H1 (cell line): ENCODE measurements at regions not wholly inside any gene's neighbourhood (a gene's known extent, or its start where the extent isn't known, plus 50 kb on each side); places are given as distances from the start of the nearest gene placed in this dataset.

Experiments
- CTCF ChIA-PET: fragments of 300-600 bp; sonication (Branson Sonifier 250); formaldehyde crosslinking; loops from one replicate; lab custom pipeline; 2021; ENCODE audit not compliant: partially characterized antibody; lab: Charles Lee
- POLR2A ChIA-PET: fragments of 300-600 bp; sonication (Branson Sonifier 250); formaldehyde crosslinking; loops from one replicate; lab custom pipeline; 2021; ENCODE audit warnings: inconsistent platforms; ENCODE audit not compliant: partially characterized antibody; lab: Charles Lee
- DNase-seq, 2 experiments: peaks; one replicate each; pipeline versions ENCODE4 v3.0.0 to v3.0.0-alpha.2; 2010 to 2022; ENCODE audit warnings: low spot score in 2 of 2, low read depth in 1 of 2, mixed read lengths in 1 of 2
- FAIRE-seq: peaks from 2 replicates; lab custom pipeline; 2011; peaks lifted over from hg19 to GRCh38; lab: Jason Lieb, UNC
- H2AFZ ChIP-seq: 2 replicates; pipeline ENCODE4 v1.8.1; 2012; ENCODE audit warnings: low read length, inconsistent platforms
- H2AK5ac ChIP-seq: 2 replicates; pipeline ENCODE4 v1.6.1; 2013; ENCODE audit warnings: low read depth, low read length
- H2BK120ac ChIP-seq: replicated peaks from 2 replicates; pipeline ENCODE3; 2013; ENCODE audit warnings: low read depth, low read length, inconsistent platforms
- H2BK12ac ChIP-seq: 2 replicates; pipeline ENCODE4 v1.6.1; 2013; ENCODE audit warnings: low read depth, low read length
- H2BK15ac ChIP-seq: 2 replicates; pipeline ENCODE4 v1.6.1; 2013; ENCODE audit warnings: low read length
- H2BK20ac ChIP-seq: 2 replicates; pipeline ENCODE4 v1.6.1; 2013; ENCODE audit warnings: low read length
- H2BK5ac ChIP-seq: 2 replicates; pipeline ENCODE4 v1.6.1; 2013; ENCODE audit warnings: low read depth, low read length
- H3K14ac ChIP-seq: 2 replicates; pipeline ENCODE4 v1.6.1; 2013; ENCODE audit warnings: inconsistent platforms; ENCODE audit not compliant: insufficient read length
- H3K18ac ChIP-seq: 2 replicates; pipeline ENCODE4 v1.6.1; 2013; ENCODE audit warnings: low read length; ENCODE audit errors: extremely low read depth
- H3K23ac ChIP-seq: 2 replicates; pipeline ENCODE4 v1.6.1; 2013; ENCODE audit warnings: inconsistent platforms; ENCODE audit not compliant: insufficient read length
- H3K23me2 ChIP-seq: 2 replicates; pipeline ENCODE4 v1.6.1; 2013; ENCODE audit warnings: low read depth, low read length
- H3K27ac ChIP-seq: 2 replicates; pipeline ENCODE4 v1.6.1; 2011; ENCODE audit warnings: low read depth, low read length, inconsistent platforms
- H3K27me3 ChIP-seq, 4 experiments: replicated peaks in 1 of 4; 1 replicate in 1 of 4; 2 replicates in 3 of 4; pipeline versions ENCODE4 v1.6.1 to v1.8.1; 2011 to 2013; ENCODE audit warnings: low read length in 3 of 4, mild to moderate bottlenecking in 3 of 4, inconsistent platforms in 2 of 4, mixed read lengths in 2 of 4, moderate library complexity in 1 of 4; ENCODE audit not compliant: control insufficient read depth in 3 of 4, insufficient read depth in 3 of 4; ENCODE audit errors: extremely low read depth in 1 of 4
- H3K36me3 ChIP-seq, 4 experiments: 2 replicates each; pipeline versions ENCODE4 v1.6.1 to v1.8.1; 2011 to 2013; ENCODE audit warnings: mild to moderate bottlenecking in 4 of 4, low read length in 3 of 4, moderate library complexity in 2 of 4, control low read depth in 1 of 4, inconsistent platforms in 1 of 4; ENCODE audit not compliant: insufficient read depth in 4 of 4, control insufficient read depth in 2 of 4
- H3K4ac ChIP-seq: replicated peaks from 2 replicates; pipeline ENCODE3; 2013; ENCODE audit warnings: low read length, low read depth, mixed read lengths, inconsistent platforms; ENCODE audit not compliant: insufficient read length
- H3K4me1 ChIP-seq, 4 experiments: replicated peaks in 1 of 4; 1 replicate in 1 of 4; 2 replicates in 3 of 4; pipeline versions ENCODE4 v1.6.1 to v1.8.1; 2011 to 2013; ENCODE audit warnings: low read length in 3 of 4, inconsistent platforms in 2 of 4, mixed read lengths in 1 of 4; ENCODE audit not compliant: insufficient read depth in 4 of 4, control insufficient read depth in 3 of 4
- H3K4me2 ChIP-seq, 2 experiments: 2 replicates each; pipeline versions ENCODE4 v1.6.1 to v1.8.1; 2011 to 2013; ENCODE audit warnings: low read depth in 2 of 2, low read length in 2 of 2, control low read depth in 1 of 2, inconsistent platforms in 1 of 2, mild to moderate bottlenecking in 1 of 2; ENCODE audit not compliant: insufficient read depth in 1 of 2
- H3K4me3 ChIP-seq, 4 experiments: fragments of 200-600, 300-600 bp in 1 of 4; sonication (generic), shearing (Covaris generic), sonication (Bioruptor Twin) in 1 of 4; 2 replicates each; pipeline versions ENCODE4 v1.5.1 to v1.8.1; 2011 to 2016; ENCODE audit warnings: low read length in 4 of 4, low read depth in 3 of 4, control low read depth in 2 of 4, inconsistent platforms in 2 of 4, mild to moderate bottlenecking in 2 of 4, mixed read lengths in 1 of 4, moderate library complexity in 1 of 4; ENCODE audit not compliant: insufficient read depth in 2 of 4; ENCODE audit errors: extremely low read depth in 1 of 4
- H3K56ac ChIP-seq: replicated peaks from 2 replicates; pipeline ENCODE3; 2013; ENCODE audit warnings: low read depth, mild to moderate bottlenecking, mixed read lengths, low read length, inconsistent platforms; ENCODE audit not compliant: insufficient read length
- H3K79me1 ChIP-seq: 2 replicates; pipeline ENCODE4 v1.6.1; 2013; ENCODE audit warnings: low read depth, low read length, control low read depth
- H3K79me2 ChIP-seq, 2 experiments: 2 replicates each; pipeline versions ENCODE4 v1.6.1 to v1.8.1; 2012 to 2013; ENCODE audit warnings: low read length in 2 of 2, mild to moderate bottlenecking in 2 of 2, inconsistent platforms in 1 of 2; ENCODE audit not compliant: insufficient read depth in 2 of 2, control insufficient read depth in 1 of 2
- H3K9ac ChIP-seq, 4 experiments: replicated peaks in 1 of 4; 1 replicate in 1 of 4; 2 replicates in 3 of 4; pipeline versions ENCODE4 v1.6.1 to v1.8.1; 2011 to 2013; ENCODE audit warnings: low read depth in 3 of 4, low read length in 3 of 4, control low read depth in 2 of 4, mild to moderate bottlenecking in 2 of 4, moderate library complexity in 2 of 4, inconsistent platforms in 1 of 4; ENCODE audit errors: extremely low read depth in 1 of 4
- H3K9me3 ChIP-seq, 2 experiments: 2 replicates each; pipeline versions ENCODE4 v1.6.1 to v1.8.1; 2012 to 2013; ENCODE audit warnings: mild to moderate bottlenecking in 2 of 2, moderate library complexity in 2 of 2, control low read depth in 1 of 2, inconsistent platforms in 1 of 2, low read depth in 1 of 2, low read length in 1 of 2, mixed read lengths in 1 of 2; ENCODE audit not compliant: insufficient read depth in 2 of 2
- H4K20me1 ChIP-seq, 2 experiments: replicated peaks in 1 of 2; 2 replicates each; pipeline versions ENCODE3 to v1.8.1; 2011 to 2013; ENCODE audit warnings: inconsistent platforms in 2 of 2, low read length in 2 of 2, mild to moderate bottlenecking in 1 of 2; ENCODE audit not compliant: insufficient read depth in 2 of 2, control insufficient read depth in 1 of 2
- H4K5ac ChIP-seq: 2 replicates; pipeline ENCODE4 v1.6.1; 2013; ENCODE audit warnings: low read length, low read depth, mixed read lengths, inconsistent platforms; ENCODE audit not compliant: insufficient read length
- H4K8ac ChIP-seq: 2 replicates; pipeline ENCODE4 v1.8.0; 2013; ENCODE audit warnings: mild to moderate bottlenecking, moderate library complexity, low read length, inconsistent platforms; ENCODE audit not compliant: insufficient read depth; ENCODE audit errors: extremely low read depth
- H4K91ac ChIP-seq: replicated peaks from 2 replicates; pipeline ENCODE3; 2013; ENCODE audit warnings: low read length, mixed read lengths, inconsistent platforms; ENCODE audit not compliant: insufficient read length
- CBX5 ChIP-seq: fragments of 300-800, 300-1000 bp; sonication (generic); IDR thresholded peaks from 2 replicates; pipeline ENCODE4 v1.7.1; 2016; ENCODE audit warnings: antibody characterized with exemption, low read length, low read depth
- CHD1 ChIP-seq: IDR thresholded peaks from 2 replicates; pipeline ENCODE4 v1.6.1; 2012; ENCODE audit warnings: low read depth, low read length, improper control_type of control experiment
- EGR1 ChIP-seq: IDR thresholded peaks from 2 replicates; pipeline ENCODE4 v1.6.1; 2011; ENCODE audit warnings: low read depth, low read length, borderline replicate concordance
- GTF2F1 ChIP-seq: IDR thresholded peaks from 2 replicates; pipeline ENCODE4 v1.6.1; 2012; ENCODE audit warnings: low read depth, low read length, improper control_type of control experiment, borderline replicate concordance
- NRF1 ChIP-seq: IDR thresholded peaks from 2 replicates; pipeline ENCODE4 v1.6.1; 2011; ENCODE audit warnings: mild to moderate bottlenecking, low read depth, low read length, improper control_type of control experiment
- POU5F1 ChIP-seq: IDR thresholded peaks from 2 replicates; pipeline ENCODE4 v1.6.1; 2011; ENCODE audit warnings: low read depth, mild to moderate bottlenecking, low read length, moderate library complexity
- SAP30 ChIP-seq: fragments of 300-600 bp; sonication (generic); IDR thresholded peaks from 2 replicates; pipeline ENCODE4 v1.7.1; 2012; ENCODE audit warnings: low read length, moderate library complexity, mild to moderate bottlenecking, inconsistent platforms; ENCODE audit not compliant: insufficient read depth, insufficient replicate concordance
- SIRT6 ChIP-seq: IDR thresholded peaks from one replicate; pipeline ENCODE4 v1.7.1; 2012; ENCODE audit warnings: low read length, inconsistent platforms
- SIX5 ChIP-seq: IDR thresholded peaks from 2 replicates; pipeline ENCODE4 v1.6.1; 2011; ENCODE audit warnings: mild to moderate bottlenecking, low read depth, low read length
- TCF12 ChIP-seq: IDR thresholded peaks from 2 replicates; pipeline ENCODE4 v1.6.1; 2011; ENCODE audit warnings: low read depth, mild to moderate bottlenecking, low read length
- WGBS, 2 experiments: shearing (Covaris generic) in 1 of 2; methylation state at CpG; one replicate each; pipeline versions ENCODE4 v1.1.6 to v1.1.7; 2013 to 2015; ENCODE audit warnings: low lambda C conversion rate in 2 of 2, mixed read lengths in 2 of 2, inconsistent platforms in 1 of 2, low coverage in 1 of 2, missing lambda C conversion rate in 1 of 2; ENCODE audit not compliant: insufficient replicate concordance in 2 of 2, insufficient coverage in 1 of 2, insufficient read length in 1 of 2; ENCODE audit errors: extremely low coverage in 1 of 2, missing lambda C conversion rate in 1 of 2; 5-methylcytosine and 5-hydroxymethylcytosine counted together
- TF ChIP-seq, protein P1 (sequence below): IDR thresholded peaks from 2 replicates; pipeline ENCODE4 v1.6.1; 2012; ENCODE audit warnings: low read length, inconsistent platforms

- no peak for DNase-seq
- no peak overlapping the region for H3K27ac ChIP-seq
- FAIRE-seq = no peak
- no peak for TF ChIP-seq NRF1
- no peak for TF ChIP-seq GTF2F1
- TF ChIP-seq, protein P1, sequence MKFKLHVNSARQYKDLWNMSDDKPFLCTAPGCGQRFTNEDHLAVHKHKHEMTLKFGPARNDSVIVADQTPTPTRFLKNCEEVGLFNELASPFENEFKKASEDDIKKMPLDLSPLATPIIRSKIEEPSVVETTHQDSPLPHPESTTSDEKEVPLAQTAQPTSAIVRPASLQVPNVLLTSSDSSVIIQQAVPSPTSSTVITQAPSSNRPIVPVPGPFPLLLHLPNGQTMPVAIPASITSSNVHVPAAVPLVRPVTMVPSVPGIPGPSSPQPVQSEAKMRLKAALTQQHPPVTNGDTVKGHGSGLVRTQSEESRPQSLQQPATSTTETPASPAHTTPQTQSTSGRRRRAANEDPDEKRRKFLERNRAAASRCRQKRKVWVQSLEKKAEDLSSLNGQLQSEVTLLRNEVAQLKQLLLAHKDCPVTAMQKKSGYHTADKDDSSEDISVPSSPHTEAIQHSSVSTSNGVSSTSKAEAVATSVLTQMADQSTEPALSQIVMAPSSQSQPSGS = no peak
- TF ChIP-seq SAP30 = no peak
- no peak for TF ChIP-seq SIX5
- no peak for TF ChIP-seq TCF12
- no peak for TF ChIP-seq EGR1
- TF ChIP-seq POU5F1 = no peak
- TF ChIP-seq SIRT6 = no peak
- TF ChIP-seq CBX5 = no peak
- no peak for TF ChIP-seq CHD1
These were observed 1364.0 kb upstream of the SEL1L start for GRCh38 chr14:82897469-82898308.

More at GRCh38 chr14:82897469-82898308, 1364.0 kb upstream of the SEL1L start:
- H3K56ac ChIP-seq = no peak overlapping the region
- no peak overlapping the region for H2AK5ac ChIP-seq
- H3K79me1 ChIP-seq = no peaks in the 10 kb centered on the region
- no peak overlapping the region for H2BK5ac ChIP-seq
- H3K23me2 ChIP-seq = no peaks in the 10 kb centered on the region
- H3K9ac ChIP-seq = no peak overlapping the region
- no peak overlapping the region for H4K5ac ChIP-seq
- no peak overlapping the region for H3K4me2 ChIP-seq
- no peak overlapping the region for H2BK12ac ChIP-seq
- no peak overlapping the region for H2BK120ac ChIP-seq
- H2BK20ac ChIP-seq = no peak overlapping the region
- H3K36me3 ChIP-seq = no peaks in the 10 kb centered on the region
- H3K14ac ChIP-seq = no peak overlapping the region
- H3K23ac ChIP-seq = no peak overlapping the region
- no peaks in the 10 kb centered on the region for H3K27me3 ChIP-seq
- H3K9me3 ChIP-seq = no peaks in the 10 kb centered on the region
- POLR2A ChIA-PET = no interaction called here
- no peak overlapping the region for H2BK15ac ChIP-seq
- 93% methylated on average over 4 of the region's 4 CpGs; no CpG with 5 or more reads in 1 of the 2 experiments for WGBS, 2 experiments
- no peaks in the 10 kb centered on the region for H3K4me1 ChIP-seq
- no peak overlapping the region for H3K4me3 ChIP-seq
- CTCF ChIA-PET = interaction anchor here (0.6 to 1.1 kb wide), 3 partner anchors 10 to 290 kb away, joined by 3 to 7 read pairs (median 4); no protein-coding TSS in a partner anchor
- no peak overlapping the region for H4K91ac ChIP-seq
- H4K20me1 ChIP-seq = peaks cover 0 to 1% of the 10 kb centered on the region in 2 experiments
- H2AFZ ChIP-seq = no peak overlapping the region
- H3K79me2 ChIP-seq = no peaks in the 10 kb centered on the region
- H3K18ac ChIP-seq = no peak overlapping the region
- no peak overlapping the region for H4K8ac ChIP-seq
- no peak overlapping the region for H3K4ac ChIP-seq
